GM12873 (cell line): ENCODE measurements at regions not wholly inside any gene's neighbourhood (a gene's known extent, or its start where the extent isn't known, plus 50 kb on each side); places are given as distances from the start of the nearest gene placed in this dataset.

Source experiments
- CTCF ChIP-seq: IDR thresholded peaks from 2 replicates; pipeline ENCODE4 v1.5.1; 2012; ENCODE audit warnings: low read depth, mild to moderate bottlenecking, moderate library complexity, low read length, control low read depth; ENCODE audit not compliant: insufficient read depth; ENCODE audit errors: missing control alignments

- no peak for TF ChIP-seq CTCF
These were observed 585.7 kb upstream of the MARCKS start for GRCh38 chr6:113271437-113271836.

- no peak for TF ChIP-seq CTCF
These were observed 580.5 kb upstream of the MARCKS start for GRCh38 chr6:113276601-113277000.

- TF ChIP-seq CTCF: no peak
These were observed 580.0 kb upstream of the MARCKS start for GRCh38 chr6:113277111-113277510.

GRCh38 chr6:113281014-113281413 lies 576.1 kb upstream of the MARCKS start:
- TF ChIP-seq CTCF: no peak

- TF ChIP-seq CTCF: no peak
These were observed 575.7 kb upstream of the MARCKS start for GRCh38 chr6:113281431-113281830.

GRCh38 chr6:113287396-113287795 lies 569.7 kb upstream of the MARCKS start:
- TF ChIP-seq CTCF: no peak

- no peak for TF ChIP-seq CTCF
These were observed 568.7 kb upstream of the MARCKS start for GRCh38 chr6:113288409-113288808.

- TF ChIP-seq CTCF: no peak
These were observed 568.0 kb upstream of the MARCKS start for GRCh38 chr6:113289166-113289565.
